ENCODE measurements at regions not wholly inside any gene's neighbourhood (a gene's known extent, or its start where the extent isn't known, plus 50 kb on each side); places are given as distances from the start of the nearest gene placed in this dataset.
"Not testable (repeated sequence)": the region's sequence is repeated elsewhere in the genome, so short reads cannot be mapped to it uniquely, and the experiment has no call there.

- DNase-seq (ENCODE audit: low read depth) = peak; percentile 19
Measured at GRCh38 chr14:80055667-80056496, 155.4 kb downstream of the DIO2 start.

- no peak for DNase-seq (ENCODE audit: low read depth)
Measured at GRCh38 chr14:80055226-80055625, 156.1 kb downstream of the DIO2 start.

GRCh38 chr14:80054020-80054419 lies 157.3 kb downstream of the DIO2 start:
- no peak for DNase-seq (ENCODE audit: low read depth)

GRCh38 chr14:80049055-80049454 lies 162.2 kb downstream of the DIO2 start:
- DNase-seq (ENCODE audit: low read depth) = no peak

GRCh38 chr14:80047761-80048160 lies 163.5 kb downstream of the DIO2 start:
- DNase-seq (ENCODE audit: low read depth) = no peak

GRCh38 chr14:80037349-80037748 lies 174.0 kb downstream of the DIO2 start:
- no peak for DNase-seq (ENCODE audit: low read depth)

GRCh38 chr14:80024417-80024816 lies 186.9 kb downstream of the DIO2 start:
- no peak for DNase-seq (ENCODE audit: low read depth)

GRCh38 chr14:80018476-80018875 lies 192.8 kb downstream of the DIO2 start:
- not testable (repeated sequence) for DNase-seq (ENCODE audit: low read depth)

GRCh38 chr14:80017795-80018194 lies 193.5 kb downstream of the DIO2 start:
- DNase-seq (ENCODE audit: low read depth) = no peak

- DNase-seq (ENCODE audit: low read depth) = not testable (repeated sequence)
Measured at GRCh38 chr14:80010245-80010644, 201.1 kb downstream of the DIO2 start.

- no peak for DNase-seq (ENCODE audit: low read depth)
Measured at GRCh38 chr14:80005561-80005960, 205.7 kb downstream of the DIO2 start.

- DNase-seq (ENCODE audit: low read depth) = no peak
Measured at GRCh38 chr14:80004871-80005270, 206.4 kb downstream of the DIO2 start.

GRCh38 chr14:80003138-80003537 lies 208.2 kb downstream of the DIO2 start:
- no peak for DNase-seq (ENCODE audit: low read depth)

- DNase-seq (ENCODE audit: low read depth) = no peak
Measured at GRCh38 chr14:79997509-79998208, 213.6 kb downstream of the DIO2 start.

GRCh38 chr14:79992407-79993198 lies 218.7 kb downstream of the DIO2 start:
- DNase-seq (ENCODE audit: low read depth) = no peak

GRCh38 chr14:79991866-79992265 lies 219.4 kb downstream of the DIO2 start:
- DNase-seq (ENCODE audit: low read depth) = no peak

GRCh38 chr14:79989990-79990389 lies 221.3 kb downstream of the DIO2 start:
- DNase-seq (ENCODE audit: low read depth) = no peak

- no peak for DNase-seq (ENCODE audit: low read depth)
Measured at GRCh38 chr14:79986251-79986650, 225.1 kb downstream of the DIO2 start.

- DNase-seq (ENCODE audit: low read depth) = no peak
Measured at GRCh38 chr14:79972230-79972629, 239.1 kb downstream of the DIO2 start.

- no peak for DNase-seq (ENCODE audit: low read depth)
Measured at GRCh38 chr14:79971330-79971729, 240.0 kb downstream of the DIO2 start.

GRCh38 chr14:79967453-79967852 lies 243.9 kb downstream of the DIO2 start:
- DNase-seq (ENCODE audit: low read depth) = no peak

- DNase-seq (ENCODE audit: low read depth) = no peak
Measured at GRCh38 chr14:79967001-79967400, 244.3 kb downstream of the DIO2 start.
